ENCODE measurements at regions not wholly inside any gene's neighbourhood (a gene's known extent, or its start where the extent isn't known, plus 50 kb on each side); places are given as distances from the start of the nearest gene placed in this dataset.

DNA sequence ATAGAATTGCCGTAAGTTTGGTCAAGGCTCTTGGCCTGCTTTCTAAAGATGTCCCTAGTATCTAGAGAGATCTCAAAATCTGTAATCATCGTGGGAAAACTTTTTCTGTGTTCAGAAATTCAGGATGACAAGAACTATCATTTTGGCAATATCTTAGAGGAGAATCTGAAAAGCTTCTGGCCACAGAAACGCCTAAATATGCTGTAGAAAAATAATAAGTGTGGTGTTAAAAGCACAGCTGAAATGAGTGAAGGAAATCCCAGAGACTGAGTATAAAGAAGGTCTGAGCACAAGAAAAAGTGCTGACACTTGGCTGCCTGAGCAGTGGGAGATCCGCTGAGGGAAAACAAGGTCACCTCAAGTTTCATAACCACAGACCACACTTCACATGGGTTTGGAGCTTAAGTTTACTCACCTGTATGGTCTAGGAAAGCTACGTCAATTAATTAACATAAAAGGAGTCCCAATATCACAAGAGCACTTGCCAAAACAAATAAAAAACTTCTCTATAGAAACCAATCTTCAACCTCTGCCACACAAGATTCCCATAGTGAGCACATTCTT is 235.2 kb upstream of the IRF2BP2 start:
- TF ChIP-seq CTCF (IDR thresholded peaks at IDR 0.05; ENCODE audit: poor library complexity, severe bottlenecking) = no peak
- H3K4me3 ChIP-seq (ENCODE audit: severe bottlenecking) = no peak overlapping the region
- H3K27me3 ChIP-seq (ENCODE audit: insufficient read depth, poor library complexity, severe bottlenecking) = no peaks in the 10 kb centered on the region
- H3K9me3 ChIP-seq (ENCODE audit: severe bottlenecking) = no peaks in the 10 kb centered on the region
- ATAC-seq (ENCODE audit: low read depth) (no peak), DNase-seq (ENCODE audit: low spot score) (no peak)
- H3K36me3 ChIP-seq (ENCODE audit: low read depth) = no peaks in the 10 kb centered on the region
- no peak overlapping the region for H3K27ac ChIP-seq (ENCODE audit: poor library complexity, severe bottlenecking)
- H3K4me1 ChIP-seq (ENCODE audit: insufficient read depth, poor library complexity, severe bottlenecking) = no peaks in the 10 kb centered on the region

DNA sequence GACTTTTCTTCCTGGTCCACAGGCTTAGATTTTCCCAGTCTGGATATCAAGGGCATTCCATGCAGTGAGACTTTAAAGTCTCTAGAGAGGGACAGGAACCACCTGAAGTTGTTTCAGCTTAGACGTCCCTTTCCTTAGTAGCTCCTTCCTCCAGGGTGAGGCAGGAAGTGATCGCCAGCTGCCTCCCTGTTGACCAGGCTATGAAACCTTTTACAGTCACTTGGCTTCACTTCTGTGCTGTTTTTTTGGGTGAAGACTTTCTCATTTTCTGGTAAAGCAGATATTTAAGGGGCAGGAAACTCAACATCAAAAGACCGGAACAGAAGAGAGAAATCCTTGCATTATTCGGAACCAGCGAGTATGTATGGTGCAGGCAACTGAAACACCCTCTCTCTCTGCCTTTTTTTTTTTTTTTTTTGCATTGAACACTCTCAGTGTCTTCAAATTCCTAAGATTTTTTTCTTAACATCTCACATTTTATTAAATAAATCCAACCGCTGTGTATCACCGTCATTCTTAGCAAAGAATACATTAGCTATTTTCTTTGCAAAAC is 234.6 kb upstream of the IRF2BP2 start:
- no peaks in the 10 kb centered on the region for H3K4me1 ChIP-seq (ENCODE audit: insufficient read depth, poor library complexity, severe bottlenecking)

GRCh38 chr1:234843946-234844345 is 234.0 kb upstream of the IRF2BP2 start:
- H3K36me3 ChIP-seq (ENCODE audit: low read depth) = no peaks in the 10 kb centered on the region
- H3K27ac ChIP-seq (ENCODE audit: poor library complexity, severe bottlenecking) = no peak overlapping the region
- H3K4me1 ChIP-seq (ENCODE audit: insufficient read depth, poor library complexity, severe bottlenecking) = no peaks in the 10 kb centered on the region
- no peak for TF ChIP-seq CTCF (IDR thresholded peaks at IDR 0.05; ENCODE audit: poor library complexity, severe bottlenecking)
- no peaks in the 10 kb centered on the region for H3K27me3 ChIP-seq (ENCODE audit: insufficient read depth, poor library complexity, severe bottlenecking)
- H3K4me3 ChIP-seq (ENCODE audit: severe bottlenecking) = no peak overlapping the region
- DNase-seq (ENCODE audit: low spot score) = no peak
- no peak for ATAC-seq (ENCODE audit: low read depth)
- H3K9me3 ChIP-seq (ENCODE audit: severe bottlenecking) = no peaks in the 10 kb centered on the region

More for the DNA sequence above, 234.6 kb upstream of the IRF2BP2 start:
- Histone ChIP-seq H3K4me3 (ENCODE audit: severe bottlenecking) (no peak overlapping the region), H3K36me3 (ENCODE audit: low read depth) (no peaks in the 10 kb centered on the region), H3K27ac (ENCODE audit: poor library complexity, severe bottlenecking) (no peak overlapping the region), H3K27me3 (ENCODE audit: insufficient read depth, poor library complexity, severe bottlenecking) (no peaks in the 10 kb centered on the region), H3K9me3 (ENCODE audit: severe bottlenecking) (no peaks in the 10 kb centered on the region)
- no peak for DNase-seq (ENCODE audit: low spot score)
- TF ChIP-seq CTCF (IDR thresholded peaks at IDR 0.05; ENCODE audit: poor library complexity, severe bottlenecking) = no peak
- ATAC-seq (ENCODE audit: low read depth) = no peak

DNA sequence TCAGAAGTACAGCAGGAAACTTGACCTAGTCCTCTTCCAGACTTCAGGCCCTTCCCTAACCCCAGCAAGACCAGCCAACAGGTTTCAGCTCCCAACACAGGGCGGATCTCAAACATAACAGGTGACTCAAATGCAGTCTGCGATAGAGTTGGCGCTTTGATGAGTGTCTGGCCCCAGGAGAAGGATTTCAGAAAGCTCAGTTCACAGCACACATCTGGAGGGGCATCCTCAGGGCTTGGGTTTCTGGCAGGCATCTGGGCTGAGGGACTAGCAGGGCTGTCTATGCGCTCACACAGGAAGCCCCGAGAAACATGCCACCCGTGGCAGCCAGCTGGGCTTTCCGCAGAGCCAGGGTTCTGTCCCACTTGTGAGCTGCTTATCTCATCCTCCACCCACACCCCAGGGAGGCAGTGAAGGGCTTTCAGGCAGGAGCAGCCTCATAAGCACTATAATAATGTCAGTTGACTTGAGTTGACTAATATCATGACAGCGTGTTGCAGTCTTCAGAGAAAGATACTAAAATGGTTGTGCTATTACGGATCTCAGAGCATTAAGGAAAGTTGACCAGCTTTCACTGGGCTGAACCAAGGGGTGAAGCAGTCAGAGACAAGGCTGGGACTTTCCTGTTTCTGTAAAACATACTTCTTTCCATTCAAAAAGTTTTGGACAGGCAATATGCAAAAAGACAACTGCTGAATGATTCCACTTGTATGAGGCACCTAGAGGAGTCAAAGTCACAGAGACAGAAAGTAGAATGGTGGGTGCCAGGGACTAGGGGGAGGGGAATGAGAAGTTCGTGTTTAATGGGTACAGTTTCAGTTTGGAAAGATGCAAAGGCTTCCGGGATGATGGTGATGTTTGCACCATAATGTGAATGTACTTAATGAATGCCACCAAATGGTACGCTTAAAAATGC is 233.0 kb upstream of the IRF2BP2 start:
- Histone ChIP-seq H3K4me1 (ENCODE audit: insufficient read depth, poor library complexity, severe bottlenecking) (no peaks in the 10 kb centered on the region), H3K4me3 (ENCODE audit: severe bottlenecking) (no peak overlapping the region), H3K27me3 (ENCODE audit: insufficient read depth, poor library complexity, severe bottlenecking) (no peaks in the 10 kb centered on the region), H3K36me3 (ENCODE audit: low read depth) (no peaks in the 10 kb centered on the region), H3K9me3 (ENCODE audit: severe bottlenecking) (no peaks in the 10 kb centered on the region), H3K27ac (ENCODE audit: poor library complexity, severe bottlenecking) (no peak overlapping the region)
- no peak for ATAC-seq (ENCODE audit: low read depth)
- DNase-seq (ENCODE audit: low spot score) = no peak
- no peak for TF ChIP-seq CTCF (IDR thresholded peaks at IDR 0.05; ENCODE audit: poor library complexity, severe bottlenecking)
